ENCODE measurements at regions not wholly inside any gene's neighbourhood (a gene's known extent, or its start where the extent isn't known, plus 50 kb on each side); places are given as distances from the start of the nearest gene placed in this dataset.

DNA sequence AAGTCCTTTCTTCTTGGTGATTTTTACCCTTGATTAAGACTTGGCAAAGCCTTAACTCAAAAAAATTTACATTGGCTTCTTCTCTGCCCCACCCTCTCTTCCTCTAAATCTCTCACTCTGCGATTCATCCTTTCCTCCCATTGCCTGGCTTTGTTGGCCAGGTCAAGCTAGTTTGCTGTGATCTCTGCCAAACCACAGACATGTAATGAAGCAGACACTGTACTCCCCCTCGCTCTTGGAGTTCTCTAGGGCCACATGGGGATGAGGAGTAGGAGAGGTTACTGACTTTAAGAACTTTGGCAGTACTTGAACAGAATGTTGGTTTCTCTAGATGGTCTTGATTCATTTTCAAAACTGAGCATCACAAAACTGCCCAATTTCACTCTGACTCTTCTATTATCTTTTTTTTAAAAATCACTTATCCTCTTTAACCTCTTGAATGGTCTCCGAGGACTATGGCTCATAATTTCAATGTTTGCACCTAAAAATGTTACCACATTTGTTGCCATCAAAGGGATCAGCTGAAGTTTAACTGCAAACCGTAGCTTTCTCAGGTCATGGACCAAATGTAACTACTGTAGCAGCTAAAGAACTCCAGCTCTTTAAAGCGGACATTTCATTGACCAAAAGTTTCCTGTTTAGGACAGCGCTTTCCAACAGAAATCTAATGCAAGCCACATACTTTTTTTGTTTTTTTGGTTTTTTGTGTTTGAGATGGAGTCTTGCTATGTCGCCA lies 62.7 kb upstream of the IPO9 start:
- H3K36me3 ChIP-seq (ENCODE audit: control insufficient read depth, insufficient read depth, low read length), result no peaks in the 10 kb centered on the region
- H3K27me3 ChIP-seq (ENCODE audit: control insufficient read depth, insufficient read depth, low read length, poor library complexity, severe bottlenecking), result no peaks in the 10 kb centered on the region
- H3K4me3 Mint-ChIP-seq, result no peak overlapping the region
- H3K9ac ChIP-seq (ENCODE audit: extremely low read depth, low read length, poor library complexity, severe bottlenecking), result no peak overlapping the region
- no peak for DNase-seq
- H3K4me1 ChIP-seq (ENCODE audit: control insufficient read depth, insufficient read depth, low read length), result peaks cover 9% of the 10 kb centered on the region
- no peak overlapping the region for H3K4me3 ChIP-seq (ENCODE audit: low read length)
- peaks cover 9% of the 10 kb centered on the region for H3K9me3 Mint-ChIP-seq
- TF ChIP-seq, protein P1, sequence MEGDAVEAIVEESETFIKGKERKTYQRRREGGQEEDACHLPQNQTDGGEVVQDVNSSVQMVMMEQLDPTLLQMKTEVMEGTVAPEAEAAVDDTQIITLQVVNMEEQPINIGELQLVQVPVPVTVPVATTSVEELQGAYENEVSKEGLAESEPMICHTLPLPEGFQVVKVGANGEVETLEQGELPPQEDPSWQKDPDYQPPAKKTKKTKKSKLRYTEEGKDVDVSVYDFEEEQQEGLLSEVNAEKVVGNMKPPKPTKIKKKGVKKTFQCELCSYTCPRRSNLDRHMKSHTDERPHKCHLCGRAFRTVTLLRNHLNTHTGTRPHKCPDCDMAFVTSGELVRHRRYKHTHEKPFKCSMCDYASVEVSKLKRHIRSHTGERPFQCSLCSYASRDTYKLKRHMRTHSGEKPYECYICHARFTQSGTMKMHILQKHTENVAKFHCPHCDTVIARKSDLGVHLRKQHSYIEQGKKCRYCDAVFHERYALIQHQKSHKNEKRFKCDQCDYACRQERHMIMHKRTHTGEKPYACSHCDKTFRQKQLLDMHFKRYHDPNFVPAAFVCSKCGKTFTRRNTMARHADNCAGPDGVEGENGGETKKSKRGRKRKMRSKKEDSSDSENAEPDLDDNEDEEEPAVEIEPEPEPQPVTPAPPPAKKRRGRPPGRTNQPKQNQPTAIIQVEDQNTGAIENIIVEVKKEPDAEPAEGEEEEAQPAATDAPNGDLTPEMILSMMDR (conservative IDR thresholded peaks at IDR 0.05), result no peak
- H3K9me3 ChIP-seq (ENCODE audit: control insufficient read depth, low read length), result peaks cover 8% of the 10 kb centered on the region
- WGBS, 2 experiments (ENCODE audit: insufficient coverage in 1 of 2, insufficient read length in 1 of 2), result 89 to 97% methylated on average over 5 to 7 of the region's 7 CpGs
- peaks cover 14% of the 10 kb centered on the region for H3K4me1 Mint-ChIP-seq
- no peak overlapping the region for H3K27ac ChIP-seq (ENCODE audit: low read depth, low read length)
- peaks cover 7% of the 10 kb centered on the region for H3K36me3 Mint-ChIP-seq (ENCODE audit: low read depth)
- H3K27ac Mint-ChIP-seq, result no peak overlapping the region
- peaks cover 10% of the 10 kb centered on the region for H3K27me3 Mint-ChIP-seq (ENCODE audit: insufficient read depth)

DNA sequence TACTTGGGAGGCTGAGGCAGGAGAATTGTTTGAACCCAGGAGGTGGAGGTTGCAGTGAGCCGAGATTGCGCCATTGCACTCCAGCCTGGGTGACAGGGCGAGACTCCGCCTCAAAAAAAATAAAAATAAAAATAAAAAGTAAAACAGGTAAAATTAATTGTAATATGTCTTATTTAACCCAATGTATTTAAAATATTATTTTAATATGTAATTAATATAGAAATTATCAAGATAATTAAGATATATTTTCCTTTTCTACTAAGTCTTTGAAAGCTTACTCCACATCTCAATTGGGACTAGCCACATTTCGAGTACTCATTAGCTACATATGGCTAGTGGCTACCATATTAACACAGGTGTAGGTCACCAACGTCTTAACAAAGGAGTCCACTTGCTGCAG lies 61.6 kb upstream of the IPO9 start:
- H3K36me3 ChIP-seq (ENCODE audit: control insufficient read depth, insufficient read depth, low read length), result no peaks in the 10 kb centered on the region
- peaks cover 8% of the 10 kb centered on the region for H3K4me1 Mint-ChIP-seq
- TF ChIP-seq, protein P1 (conservative IDR thresholded peaks at IDR 0.05), result no peak
- DNase-seq, result no peak
- H3K36me3 Mint-ChIP-seq (ENCODE audit: low read depth), result peaks cover 15% of the 10 kb centered on the region
- H3K27me3 Mint-ChIP-seq (ENCODE audit: insufficient read depth), result peaks cover 16% of the 10 kb centered on the region
- H3K27ac ChIP-seq (ENCODE audit: low read depth, low read length), result no peak overlapping the region
- no peak overlapping the region for H3K27ac Mint-ChIP-seq
- no peak overlapping the region for H3K4me3 ChIP-seq (ENCODE audit: low read length)
- peaks cover 9% of the 10 kb centered on the region for H3K4me1 ChIP-seq (ENCODE audit: control insufficient read depth, insufficient read depth, low read length)
- H3K9me3 Mint-ChIP-seq, result peaks cover 20% of the 10 kb centered on the region
- H3K9ac ChIP-seq (ENCODE audit: extremely low read depth, low read length, poor library complexity, severe bottlenecking), result no peak overlapping the region
- H3K27me3 ChIP-seq (ENCODE audit: control insufficient read depth, insufficient read depth, low read length, poor library complexity, severe bottlenecking), result no peaks in the 10 kb centered on the region
- H3K4me3 Mint-ChIP-seq, result no peak overlapping the region
- WGBS, 2 experiments (ENCODE audit: insufficient coverage in 1 of 2, insufficient read length in 1 of 2), result 89 to 97% methylated on average over 2 of the region's 6 CpGs
- H3K9me3 ChIP-seq (ENCODE audit: control insufficient read depth, low read length), result peaks cover 18% of the 10 kb centered on the region

DNA sequence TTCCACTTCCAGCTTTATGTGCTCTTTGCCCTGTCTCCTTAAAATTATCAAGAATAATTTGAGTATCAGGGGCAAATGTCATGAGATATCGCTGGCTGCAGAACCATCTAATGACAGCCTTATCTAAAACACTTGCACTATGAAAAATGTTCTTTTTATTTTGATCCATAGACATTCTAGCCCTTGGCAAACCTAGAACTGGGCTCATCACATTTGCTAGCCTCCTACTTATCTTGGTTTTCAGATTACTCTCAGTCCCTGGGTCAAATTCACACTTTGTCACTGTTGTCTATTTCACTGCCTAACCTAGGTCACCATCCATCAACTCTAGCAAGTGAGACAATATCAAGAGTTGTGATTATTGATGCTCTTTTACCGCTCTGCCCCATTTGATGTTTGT lies 59.9 kb upstream of the IPO9 start:
- peaks cover 17% of the 10 kb centered on the region for H3K36me3 Mint-ChIP-seq (ENCODE audit: low read depth)

More for the DNA sequence above, 59.9 kb upstream of the IPO9 start:
- no peak overlapping the region for H3K27ac ChIP-seq (ENCODE audit: low read depth, low read length)
- TF ChIP-seq, protein P1 (conservative IDR thresholded peaks at IDR 0.05), result no peak
- no peak overlapping the region for H3K9ac ChIP-seq (ENCODE audit: extremely low read depth, low read length, poor library complexity, severe bottlenecking)
- Mint-ChIP-seq H3K4me3 (no peak overlapping the region), H3K9me3 (peaks cover 27% of the 10 kb centered on the region), H3K27ac (no peak overlapping the region), H3K4me1 (peaks cover 6% of the 10 kb centered on the region), H3K27me3 (ENCODE audit: insufficient read depth) (peaks cover 19% of the 10 kb centered on the region)
- WGBS, 2 experiments (ENCODE audit: insufficient coverage in 1 of 2, insufficient read length in 1 of 2), result 89 to 99% methylated on average over 2 of the region's 2 CpGs
- no peak overlapping the region for H3K4me3 ChIP-seq (ENCODE audit: low read length)
- DNase-seq, result no peak
- peaks cover 21% of the 10 kb centered on the region for H3K9me3 ChIP-seq (ENCODE audit: control insufficient read depth, low read length)
- H3K27me3 ChIP-seq (ENCODE audit: control insufficient read depth, insufficient read depth, low read length, poor library complexity, severe bottlenecking), result peaks cover 5% of the 10 kb centered on the region
- no peaks in the 10 kb centered on the region for H3K36me3 ChIP-seq (ENCODE audit: control insufficient read depth, insufficient read depth, low read length)
- H3K4me1 ChIP-seq (ENCODE audit: control insufficient read depth, insufficient read depth, low read length), result no peaks in the 10 kb centered on the region
